ENCODE measurements at regions not wholly inside any gene's neighbourhood (a gene's known extent, or its start where the extent isn't known, plus 50 kb on each side); places are given as distances from the start of the nearest gene placed in this dataset.

DNA sequence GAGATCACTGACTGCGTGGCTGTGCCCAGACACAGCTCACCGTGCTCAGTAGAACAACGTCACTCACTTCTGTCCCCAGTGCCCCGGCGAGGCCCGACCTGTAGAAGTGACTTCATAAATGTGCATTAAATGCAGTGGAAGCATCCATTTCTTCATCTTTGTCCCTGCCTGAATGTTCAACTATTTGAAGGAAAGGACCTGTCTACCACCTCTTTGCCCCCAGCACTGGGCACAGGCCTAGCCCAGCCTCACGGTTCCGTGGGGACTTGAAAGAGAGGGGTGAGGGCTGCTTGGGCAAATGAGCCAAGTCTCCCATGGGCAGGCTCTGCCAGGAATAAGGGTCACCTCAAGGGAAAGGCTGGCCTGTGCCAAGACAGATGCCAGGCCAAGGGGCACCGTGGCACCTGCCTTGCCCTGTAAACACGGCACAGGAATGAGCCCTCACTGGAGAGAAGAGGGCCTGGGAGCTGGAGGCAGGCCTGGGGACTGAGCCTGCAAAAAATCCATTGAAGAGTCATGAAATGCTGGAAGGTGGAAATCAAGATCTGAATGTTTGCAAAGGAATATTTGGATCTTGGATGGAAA is 845.3 kb downstream of the BRD1 start:
- TF ChIP-seq, protein P1, sequence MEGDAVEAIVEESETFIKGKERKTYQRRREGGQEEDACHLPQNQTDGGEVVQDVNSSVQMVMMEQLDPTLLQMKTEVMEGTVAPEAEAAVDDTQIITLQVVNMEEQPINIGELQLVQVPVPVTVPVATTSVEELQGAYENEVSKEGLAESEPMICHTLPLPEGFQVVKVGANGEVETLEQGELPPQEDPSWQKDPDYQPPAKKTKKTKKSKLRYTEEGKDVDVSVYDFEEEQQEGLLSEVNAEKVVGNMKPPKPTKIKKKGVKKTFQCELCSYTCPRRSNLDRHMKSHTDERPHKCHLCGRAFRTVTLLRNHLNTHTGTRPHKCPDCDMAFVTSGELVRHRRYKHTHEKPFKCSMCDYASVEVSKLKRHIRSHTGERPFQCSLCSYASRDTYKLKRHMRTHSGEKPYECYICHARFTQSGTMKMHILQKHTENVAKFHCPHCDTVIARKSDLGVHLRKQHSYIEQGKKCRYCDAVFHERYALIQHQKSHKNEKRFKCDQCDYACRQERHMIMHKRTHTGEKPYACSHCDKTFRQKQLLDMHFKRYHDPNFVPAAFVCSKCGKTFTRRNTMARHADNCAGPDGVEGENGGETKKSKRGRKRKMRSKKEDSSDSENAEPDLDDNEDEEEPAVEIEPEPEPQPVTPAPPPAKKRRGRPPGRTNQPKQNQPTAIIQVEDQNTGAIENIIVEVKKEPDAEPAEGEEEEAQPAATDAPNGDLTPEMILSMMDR (IDR thresholded peaks at IDR 0.05), result no peak
- no peak for TF ChIP-seq ZFX (IDR thresholded peaks at IDR 0.05; ENCODE audit: borderline replicate concordance)
